GM18519 (cell line): ENCODE measurements at regions not wholly inside any gene's neighbourhood (a gene's known extent, or its start where the extent isn't known, plus 50 kb on each side); places are given as distances from the start of the nearest gene placed in this dataset.
"Not testable (repeated sequence)": the region's sequence is repeated elsewhere in the genome, so short reads cannot be mapped to it uniquely, and the experiment has no call there.

ENCODE experiments used
- ATAC-seq: cut with Tn5 transposase; IDR thresholded peaks from one replicate; pipeline ENCODE4 v1.9.1; 2021; ENCODE audit warnings: mild to moderate bottlenecking, moderate library complexity; ENCODE audit not compliant: unreplicated experiment, low FRiP score

GRCh38 chr12:4822572-4822971 is 87.1 kb upstream of the KCNA1 start:
- no peak for ATAC-seq

- ATAC-seq, result no peak
Observed at GRCh38 chr12:4824380-4824779, 85.3 kb upstream of the KCNA1 start.

- ATAC-seq, result no peak
Observed at GRCh38 chr12:4825011-4825858, 84.5 kb upstream of the KCNA1 start.

- ATAC-seq, result no peak
Observed at GRCh38 chr12:4826909-4827308, 82.8 kb upstream of the KCNA1 start.

GRCh38 chr12:4828176-4828575 is 81.5 kb upstream of the KCNA1 start:
- ATAC-seq, result no peak

GRCh38 chr12:4829161-4829792 is 80.4 kb upstream of the KCNA1 start:
- peak; percentile 56 for ATAC-seq

GRCh38 chr12:4829793-4830162 is 79.9 kb upstream of the KCNA1 start:
- ATAC-seq, result no peak

- ATAC-seq, result no peak
Observed at GRCh38 chr12:4830556-4831210, 79.0 kb upstream of the KCNA1 start.

- no peak for ATAC-seq
Observed at GRCh38 chr12:4833053-4833452, 76.7 kb upstream of the KCNA1 start.

- ATAC-seq, result no peak
Observed at GRCh38 chr12:4833524-4833923, 76.2 kb upstream of the KCNA1 start.

- ATAC-seq, result not testable (repeated sequence)
Observed at GRCh38 chr12:4842401-4842800, 67.3 kb upstream of the KCNA1 start.

GRCh38 chr12:4843907-4844306 is 65.8 kb upstream of the KCNA1 start:
- no peak for ATAC-seq

- no peak for ATAC-seq
Observed at GRCh38 chr12:4847713-4848112, 62.0 kb upstream of the KCNA1 start.

GRCh38 chr12:4849115-4849541 is 60.6 kb upstream of the KCNA1 start:
- no peak for ATAC-seq

- no peak for ATAC-seq
Observed at GRCh38 chr12:4849795-4850345, 59.8 kb upstream of the KCNA1 start.

- ATAC-seq, result no peak
Observed at GRCh38 chr12:4850857-4851380, 58.8 kb upstream of the KCNA1 start.

- no peak for ATAC-seq
Observed at GRCh38 chr12:4852308-4852707, 57.4 kb upstream of the KCNA1 start.

- ATAC-seq, result no peak
Observed at GRCh38 chr12:4852911-4853310, 56.8 kb upstream of the KCNA1 start.

GRCh38 chr12:4855121-4855924 is 54.4 kb upstream of the KCNA1 start:
- ATAC-seq, result no peak

- ATAC-seq, result no peak
Observed at GRCh38 chr12:4856596-4856995, 53.1 kb upstream of the KCNA1 start.
